IPS DF 6.9 (cell line): ENCODE measurements at regions not wholly inside any gene's neighbourhood (a gene's known extent, or its start where the extent isn't known, plus 50 kb on each side); places are given as distances from the start of the nearest gene placed in this dataset.

Source experiments
- DNase-seq: peaks from one replicate; pipeline ENCODE4 v3.0.0-alpha.2; 2013; ENCODE audit warnings: low read depth, low spot score
- H3K27ac ChIP-seq: one replicate; pipeline ENCODE4 v1.5.1; 2013; ENCODE audit warnings: low read length, control low read depth
- H3K27me3 ChIP-seq: 2 replicates; pipeline ENCODE4 v1.6.1; 2013; ENCODE audit warnings: mild to moderate bottlenecking, low read length; ENCODE audit not compliant: control insufficient read depth, insufficient read depth
- H3K36me3 ChIP-seq: 2 replicates; pipeline ENCODE4 v1.6.1; 2013; ENCODE audit warnings: low read length; ENCODE audit not compliant: control insufficient read depth, insufficient read depth
- H3K4me1 ChIP-seq: 2 replicates; pipeline ENCODE4 v1.6.1; 2013; ENCODE audit warnings: low read length; ENCODE audit not compliant: control insufficient read depth, insufficient read depth
- H3K4me3 ChIP-seq: 2 replicates; pipeline ENCODE4 v1.5.1; 2013; ENCODE audit warnings: mild to moderate bottlenecking, low read length
- H3K9me3 ChIP-seq: 2 replicates; pipeline ENCODE4 v1.6.1; 2013; ENCODE audit warnings: low read length, inconsistent platforms; ENCODE audit not compliant: control insufficient read depth, insufficient read depth
- WGBS: extraction: QIAGEN DNeasy Blood & Tissue Kit; methylation state at CpG from one replicate; pipeline ENCODE4 v1.1.7; 2013; ENCODE audit warnings: mixed read lengths, missing lambda C conversion rate; ENCODE audit not compliant: insufficient read length, insufficient coverage; 5-methylcytosine and 5-hydroxymethylcytosine counted together

DNA sequence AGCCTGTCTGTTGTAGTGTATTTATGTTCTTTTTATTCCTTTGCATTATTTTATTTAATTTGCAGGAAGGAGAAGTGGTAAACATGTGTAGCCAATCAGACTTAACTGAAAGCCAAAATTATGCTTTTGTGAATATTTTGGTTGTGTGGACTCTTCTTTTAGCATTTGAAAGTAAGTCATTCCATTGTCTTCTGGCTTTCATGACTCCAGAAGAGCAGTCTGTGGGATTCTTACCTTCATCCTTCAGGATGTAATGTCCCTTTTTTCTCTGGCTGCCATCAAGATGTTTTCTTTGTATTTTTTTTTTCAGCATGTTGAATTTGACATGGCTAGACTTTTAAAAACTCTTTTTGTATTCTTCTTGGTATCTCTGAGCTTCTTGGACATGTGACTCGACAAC lies 895.2 kb upstream of the ZEB2 start:
- H3K4me1 ChIP-seq, result no peaks in the 10 kb centered on the region
- H3K27ac ChIP-seq, result no peak overlapping the region
- H3K4me3 ChIP-seq, result no peak overlapping the region
- no CpG with 5 or more reads among the region's 1 CpG for WGBS
- no peak for DNase-seq
- H3K9me3 ChIP-seq, result no peaks in the 10 kb centered on the region
- no peaks in the 10 kb centered on the region for H3K36me3 ChIP-seq
- H3K27me3 ChIP-seq, result no peaks in the 10 kb centered on the region

DNA sequence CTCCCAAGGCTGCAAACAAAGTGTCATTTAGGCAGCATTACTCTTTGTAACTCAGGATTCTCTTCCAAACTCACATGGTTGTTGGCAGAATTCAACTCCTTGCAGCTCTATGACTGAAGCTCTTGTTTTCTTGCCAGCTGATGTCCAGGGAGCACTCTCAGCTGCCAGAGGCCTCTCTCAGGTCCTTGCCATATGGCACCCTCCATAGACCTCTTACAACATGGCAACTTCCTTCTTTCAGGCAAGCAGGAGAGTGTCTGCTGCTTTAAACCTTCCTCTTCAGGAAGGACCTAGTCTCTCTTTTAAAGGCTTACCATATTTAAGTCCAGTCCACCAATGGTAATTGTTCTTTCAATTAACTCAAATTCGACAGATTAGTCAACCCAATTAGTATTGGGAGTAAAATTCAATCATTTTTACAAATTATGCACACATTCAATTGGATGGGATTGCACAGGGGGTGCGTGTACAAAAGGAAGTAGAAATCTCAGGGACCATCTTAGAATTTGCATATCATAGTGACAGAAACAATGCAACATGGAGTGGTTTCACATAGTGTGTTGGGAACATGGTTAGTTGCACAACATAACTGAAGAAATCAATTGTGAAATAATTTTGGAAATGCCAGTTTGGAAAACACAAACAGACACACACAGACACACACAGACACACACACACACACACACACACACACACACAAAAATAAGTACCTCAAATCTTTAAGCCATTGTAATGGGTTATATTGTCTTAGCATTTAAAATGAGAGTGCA lies 893.5 kb upstream of the ZEB2 start:
- H3K4me3 ChIP-seq, result no peak overlapping the region
- no peaks in the 10 kb centered on the region for H3K27me3 ChIP-seq
- no peaks in the 10 kb centered on the region for H3K4me1 ChIP-seq
- H3K9me3 ChIP-seq, result no peaks in the 10 kb centered on the region
- H3K36me3 ChIP-seq, result no peaks in the 10 kb centered on the region
- H3K27ac ChIP-seq, result no peak overlapping the region
- WGBS, result no CpG with 5 or more reads among the region's 2 CpGs
- no peak for DNase-seq

DNA sequence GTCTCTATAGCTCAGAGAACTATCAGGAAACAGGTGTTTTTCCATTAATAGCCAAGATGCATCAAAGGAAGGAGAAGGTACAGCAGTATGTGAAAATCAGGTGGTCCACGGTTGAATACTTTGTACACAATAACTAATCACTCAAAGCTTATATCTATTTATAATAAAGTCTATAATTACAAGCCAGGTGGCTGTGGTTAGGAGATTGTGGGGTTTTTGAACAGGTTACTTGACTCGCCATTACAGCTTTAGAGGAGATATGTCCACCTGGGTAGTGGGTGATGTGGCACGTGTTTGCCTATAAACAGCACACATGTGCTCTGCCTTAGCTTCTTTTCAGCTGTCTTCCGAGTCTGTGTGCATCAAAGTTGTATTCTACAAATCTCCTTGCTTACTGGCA lies 892.2 kb upstream of the ZEB2 start:
- DNase-seq, result no peak
- no peaks in the 10 kb centered on the region for H3K27me3 ChIP-seq
- WGBS, result no CpG with 5 or more reads among the region's 4 CpGs
- H3K27ac ChIP-seq, result no peak overlapping the region
- H3K4me3 ChIP-seq, result no peak overlapping the region
- H3K4me1 ChIP-seq, result no peaks in the 10 kb centered on the region
- H3K9me3 ChIP-seq, result no peaks in the 10 kb centered on the region
- H3K36me3 ChIP-seq, result no peaks in the 10 kb centered on the region

DNA sequence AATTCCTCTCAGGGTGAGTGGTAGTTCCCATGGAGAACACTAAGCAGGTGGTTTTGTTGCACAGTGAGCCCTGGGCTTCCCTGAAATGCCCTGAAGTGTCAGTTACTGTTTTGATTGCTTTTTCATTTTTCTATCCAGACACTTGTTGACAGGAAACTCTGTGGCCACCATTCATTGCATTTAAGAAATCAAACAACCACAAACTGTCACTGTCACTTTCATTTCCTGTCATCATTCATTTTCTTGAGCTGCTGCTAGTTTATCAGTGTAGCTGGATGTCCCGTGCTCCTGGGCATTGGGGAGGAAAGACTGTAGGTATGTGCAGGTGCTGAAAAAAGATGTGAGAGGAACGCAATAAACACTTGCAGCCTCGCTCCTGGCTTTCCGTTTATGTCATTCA lies 891.6 kb upstream of the ZEB2 start:
- no peak overlapping the region for H3K27ac ChIP-seq
- H3K4me3 ChIP-seq, result no peak overlapping the region
- WGBS, result no CpG with 5 or more reads among the region's 4 CpGs
- H3K36me3 ChIP-seq, result no peaks in the 10 kb centered on the region
- DNase-seq, result no peak
- H3K9me3 ChIP-seq, result no peaks in the 10 kb centered on the region
- H3K27me3 ChIP-seq, result no peaks in the 10 kb centered on the region
- no peaks in the 10 kb centered on the region for H3K4me1 ChIP-seq

DNA sequence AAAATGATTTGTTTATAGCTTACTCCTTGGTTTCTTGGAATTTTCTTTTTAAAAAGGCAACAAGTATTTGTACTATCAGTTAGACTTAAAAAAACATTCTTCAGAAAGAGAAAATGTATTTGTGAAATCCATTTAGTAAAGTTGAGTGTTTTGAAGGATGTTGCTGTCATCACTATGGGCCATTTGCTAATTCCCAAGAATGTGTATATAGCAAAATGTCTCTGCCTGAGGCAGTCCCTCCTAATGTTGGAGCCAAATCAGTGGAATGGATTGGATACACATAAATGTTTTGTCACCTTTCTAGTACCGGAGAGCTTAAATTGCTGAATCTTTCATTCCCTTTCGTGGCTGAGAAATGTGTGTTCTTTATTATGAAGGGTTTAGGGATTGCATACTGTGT lies 890.2 kb upstream of the ZEB2 start:
- no peak for DNase-seq
- no peaks in the 10 kb centered on the region for H3K4me1 ChIP-seq
- no CpG with 5 or more reads among the region's 2 CpGs for WGBS
- no peak overlapping the region for H3K27ac ChIP-seq
- no peaks in the 10 kb centered on the region for H3K27me3 ChIP-seq
- H3K4me3 ChIP-seq, result no peak overlapping the region
- no peaks in the 10 kb centered on the region for H3K9me3 ChIP-seq
- H3K36me3 ChIP-seq, result no peaks in the 10 kb centered on the region

DNA sequence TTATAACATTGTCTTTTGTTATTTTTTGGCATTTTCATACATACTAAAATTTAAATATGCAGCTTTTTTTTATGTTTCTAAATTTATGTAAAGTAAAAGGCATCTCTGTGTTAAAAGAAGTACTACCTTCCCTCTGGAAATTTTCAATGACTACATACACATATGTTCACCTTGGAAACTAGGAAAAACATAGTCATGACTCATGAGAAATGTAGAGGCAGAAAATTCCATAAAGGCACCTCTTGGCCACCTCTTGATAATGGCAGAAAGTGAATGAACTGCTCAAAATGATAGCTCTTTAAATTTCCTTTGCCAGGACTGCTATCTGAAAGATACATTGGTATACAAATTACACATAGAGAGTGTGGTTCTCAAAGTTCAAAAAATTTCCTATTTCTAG lies 889.1 kb upstream of the ZEB2 start:
- Histone ChIP-seq H3K4me1 (no peaks in the 10 kb centered on the region), H3K36me3 (no peaks in the 10 kb centered on the region), H3K27me3 (no peaks in the 10 kb centered on the region), H3K4me3 (no peak overlapping the region), H3K27ac (no peak overlapping the region), H3K9me3 (no peaks in the 10 kb centered on the region)
- DNase-seq, result no peak

DNA sequence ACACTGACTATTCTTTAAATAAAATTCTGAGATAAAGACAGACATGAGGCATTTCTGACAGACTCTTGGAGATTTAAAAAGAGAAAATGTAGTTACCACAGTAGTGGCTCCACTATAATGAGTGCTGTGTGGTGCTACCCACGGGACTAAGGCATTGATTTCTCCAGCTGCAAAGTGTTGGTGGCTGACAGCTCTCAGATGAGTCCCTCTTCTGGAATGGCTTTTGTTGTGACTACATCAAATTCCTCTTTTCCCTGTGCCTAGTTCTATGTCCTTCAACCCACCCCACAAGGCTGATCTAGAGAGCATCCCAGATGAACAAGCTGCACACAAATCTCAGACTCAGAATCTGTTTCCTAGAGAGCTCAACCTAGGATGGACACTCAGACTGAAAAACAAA lies 884.8 kb upstream of the ZEB2 start:
- no peak for DNase-seq
- H3K9me3 ChIP-seq, result no peaks in the 10 kb centered on the region
- no peaks in the 10 kb centered on the region for H3K4me1 ChIP-seq
- no peak overlapping the region for H3K4me3 ChIP-seq
- no CpG with 5 or more reads among the region's 1 CpG for WGBS
- H3K27me3 ChIP-seq, result no peaks in the 10 kb centered on the region
- no peak overlapping the region for H3K27ac ChIP-seq
- no peaks in the 10 kb centered on the region for H3K36me3 ChIP-seq

DNA sequence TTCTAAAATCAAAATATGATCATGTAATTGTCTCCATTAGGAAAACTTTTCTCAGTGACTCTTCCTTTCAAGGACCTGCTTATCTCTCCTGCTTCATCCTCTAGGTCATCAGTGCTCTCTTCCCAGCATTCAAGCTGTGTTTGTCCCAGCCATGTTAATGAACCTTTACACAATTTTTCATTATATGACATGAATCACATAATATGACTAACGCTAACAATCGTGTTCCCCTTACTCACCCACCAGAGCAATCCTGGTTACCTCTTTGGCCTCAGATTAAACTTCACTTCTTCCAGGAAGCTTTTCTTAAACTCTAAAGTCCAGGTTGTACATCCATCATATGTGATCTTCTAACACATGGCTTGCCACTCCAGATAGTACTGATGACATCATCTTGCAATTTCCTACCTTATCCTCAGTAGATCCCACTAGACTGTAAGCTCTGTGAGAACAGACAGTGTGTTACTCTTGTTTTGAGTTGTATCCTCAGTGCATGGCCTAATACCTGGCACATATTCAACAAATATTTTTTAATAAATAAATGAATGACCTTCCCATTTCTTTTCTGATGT lies 882.9 kb upstream of the ZEB2 start:
- no peaks in the 10 kb centered on the region for H3K4me1 ChIP-seq
- H3K36me3 ChIP-seq, result no peaks in the 10 kb centered on the region
- H3K27me3 ChIP-seq, result no peaks in the 10 kb centered on the region
- no CpG with 5 or more reads among the region's 2 CpGs for WGBS
- DNase-seq, result no peak
- no peak overlapping the region for H3K4me3 ChIP-seq
- H3K9me3 ChIP-seq, result no peaks in the 10 kb centered on the region
- H3K27ac ChIP-seq, result no peak overlapping the region

DNA sequence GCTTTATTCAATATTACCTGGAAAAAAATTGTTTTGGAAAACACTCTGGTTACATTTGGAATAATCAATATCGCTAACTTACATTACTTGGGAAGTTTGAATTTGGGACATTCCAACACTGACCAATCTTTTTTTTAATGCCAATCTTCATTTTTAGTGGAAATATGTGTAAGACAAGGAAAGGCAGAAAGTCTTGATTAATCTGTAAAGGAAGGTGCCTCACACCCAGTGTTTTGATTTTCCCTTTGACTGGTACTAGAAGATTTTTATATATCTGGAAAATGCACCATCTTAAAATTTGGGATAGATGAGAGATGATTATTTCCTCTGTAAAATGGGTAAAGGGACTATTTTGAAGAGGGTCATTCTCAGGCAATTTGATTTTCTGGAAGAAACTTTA lies 879.2 kb upstream of the ZEB2 start:
- no peak for DNase-seq
- Histone ChIP-seq H3K27me3 (no peaks in the 10 kb centered on the region), H3K27ac (no peak overlapping the region), H3K4me3 (no peak overlapping the region), H3K9me3 (no peaks in the 10 kb centered on the region), H3K4me1 (no peaks in the 10 kb centered on the region), H3K36me3 (no peaks in the 10 kb centered on the region)
- no CpG with 5 or more reads among the region's 1 CpG for WGBS

DNA sequence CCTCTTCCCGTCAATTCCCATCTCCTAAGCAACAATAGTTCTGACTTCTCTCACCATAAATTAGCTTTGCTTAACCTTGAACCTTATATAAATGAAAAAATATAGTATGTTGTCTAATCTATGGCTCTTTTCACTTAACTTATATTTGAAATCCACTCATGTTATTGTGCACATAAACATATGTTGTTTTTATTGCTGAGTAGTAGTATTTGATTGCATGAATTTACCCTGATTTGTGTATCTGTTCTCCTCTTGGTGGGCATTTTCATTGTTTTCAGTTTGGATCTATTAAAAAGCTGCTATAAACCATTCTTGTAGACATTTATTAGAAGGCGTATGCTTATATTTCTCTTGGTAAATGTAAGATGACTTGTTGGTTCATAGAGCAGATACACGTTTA lies 874.3 kb upstream of the ZEB2 start:
- WGBS, result no CpG with 5 or more reads among the region's 3 CpGs
- H3K4me1 ChIP-seq, result no peaks in the 10 kb centered on the region
- H3K27ac ChIP-seq, result no peak overlapping the region
- no peaks in the 10 kb centered on the region for H3K9me3 ChIP-seq
- DNase-seq, result no peak
- H3K4me3 ChIP-seq, result no peak overlapping the region
- no peaks in the 10 kb centered on the region for H3K27me3 ChIP-seq
- no peaks in the 10 kb centered on the region for H3K36me3 ChIP-seq

DNA sequence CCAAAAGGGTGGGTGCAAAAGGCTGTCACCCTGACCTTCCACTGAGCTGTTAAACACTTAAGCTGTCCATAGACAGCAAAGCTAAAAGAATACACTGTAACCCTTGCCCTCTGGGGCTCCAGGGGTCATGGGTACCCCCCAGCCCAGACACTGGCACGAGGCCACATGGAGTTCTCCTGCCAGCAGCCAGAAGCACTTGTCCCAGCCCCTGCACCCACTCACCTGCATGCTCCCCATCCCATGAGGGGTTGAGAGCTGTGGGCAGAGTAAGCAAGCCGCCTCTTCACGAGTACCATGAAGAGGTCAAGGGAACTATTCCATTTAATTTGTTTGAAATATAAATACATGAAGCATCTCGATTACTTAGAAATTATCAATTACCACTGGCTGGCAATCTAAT lies 867.1 kb upstream of the ZEB2 start:
- Histone ChIP-seq H3K27ac (no peak overlapping the region), H3K27me3 (no peaks in the 10 kb centered on the region), H3K4me3 (no peak overlapping the region), H3K4me1 (no peaks in the 10 kb centered on the region), H3K9me3 (no peaks in the 10 kb centered on the region), H3K36me3 (no peaks in the 10 kb centered on the region)
- DNase-seq, result no peak
- WGBS, result no CpG with 5 or more reads among the region's 4 CpGs
